GM06990 (cell line): ENCODE measurements at regions not wholly inside any gene's neighbourhood (a gene's known extent, or its start where the extent isn't known, plus 50 kb on each side); places are given as distances from the start of the nearest gene placed in this dataset.

ENCODE experiments used
- DNase-seq: peaks from one replicate; pipeline ENCODE4 v3.0.0-alpha.2; 2011; ENCODE audit not compliant: insufficient read length; ENCODE audit errors: extremely low read depth
- H3K27me3 ChIP-seq: replicated peaks from 2 replicates; pipeline ENCODE4 v1.6.0; 2011; ENCODE audit warnings: low read length; ENCODE audit not compliant: control insufficient read depth, insufficient read depth
- H3K36me3 ChIP-seq: 2 replicates; pipeline ENCODE4 v1.5.1; 2011; ENCODE audit warnings: low read length; ENCODE audit not compliant: control insufficient read depth, insufficient read depth
- H3K4me3 ChIP-seq: replicated peaks from 2 replicates; pipeline ENCODE4 v1.5.1; 2011; ENCODE audit warnings: low read depth, mild to moderate bottlenecking, control low read depth, low read length
- CTCF ChIP-seq: IDR thresholded peaks from 2 replicates; pipeline ENCODE4 v1.5.1; 2011; ENCODE audit warnings: low read length, control low read depth, mild to moderate bottlenecking, inconsistent platforms; ENCODE audit not compliant: insufficient read depth, poor library complexity, severe bottlenecking

GRCh38 chr10:42491801-42492200 lies 146.6 kb downstream of the ZNF33B start:
- no peaks in the 10 kb centered on the region for H3K27me3 ChIP-seq
- TF ChIP-seq CTCF = no peak
- no peak overlapping the region for H3K4me3 ChIP-seq
- no peak for DNase-seq
- H3K36me3 ChIP-seq = no peaks in the 10 kb centered on the region

GRCh38 chr10:42491001-42491592 lies 147.3 kb downstream of the ZNF33B start:
- Histone ChIP-seq H3K27me3 (no peaks in the 10 kb centered on the region), H3K36me3 (no peaks in the 10 kb centered on the region)
- no peak for DNase-seq

GRCh38 chr10:42490368-42490767 lies 148.0 kb downstream of the ZNF33B start:
- H3K27me3 ChIP-seq = no peaks in the 10 kb centered on the region
- TF ChIP-seq CTCF = no peak
- no peak overlapping the region for H3K4me3 ChIP-seq
- DNase-seq = no peak
- H3K36me3 ChIP-seq = no peaks in the 10 kb centered on the region

More at GRCh38 chr10:42491001-42491592, 147.3 kb downstream of the ZNF33B start:
- TF ChIP-seq CTCF = no peak
- no peak overlapping the region for H3K4me3 ChIP-seq

DNA sequence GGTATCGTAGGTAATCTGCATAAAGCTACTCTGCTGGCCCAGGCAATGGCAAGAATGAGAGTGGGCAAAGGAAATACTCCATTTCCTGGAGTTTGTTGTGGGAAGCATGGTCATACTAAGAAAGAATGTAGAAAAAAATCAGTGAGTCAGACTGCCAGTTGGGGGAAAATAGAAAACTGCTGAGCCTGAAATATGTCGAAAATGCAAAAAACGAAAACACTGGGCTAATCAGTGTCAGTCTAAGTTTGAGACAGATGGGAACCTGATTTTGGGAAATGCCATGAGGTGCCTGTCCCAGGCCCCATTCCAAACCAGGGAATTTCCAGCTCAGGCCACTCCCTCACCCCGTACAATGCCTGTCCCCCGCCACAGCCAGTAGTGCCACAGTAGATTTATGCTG lies 150.0 kb downstream of the ZNF33B start:
- no peak for TF ChIP-seq CTCF
- H3K4me3 ChIP-seq = no peak overlapping the region
- no peak for DNase-seq
- H3K36me3 ChIP-seq = no peaks in the 10 kb centered on the region
- H3K27me3 ChIP-seq = no peaks in the 10 kb centered on the region

- Histone ChIP-seq H3K36me3 (no peaks in the 10 kb centered on the region), H3K4me3 (no peak overlapping the region), H3K27me3 (no peaks in the 10 kb centered on the region)
- no peak for TF ChIP-seq CTCF
- no peak for DNase-seq
Observed at GRCh38 chr10:42482411-42482810, 156.0 kb downstream of the ZNF33B start.

DNA sequence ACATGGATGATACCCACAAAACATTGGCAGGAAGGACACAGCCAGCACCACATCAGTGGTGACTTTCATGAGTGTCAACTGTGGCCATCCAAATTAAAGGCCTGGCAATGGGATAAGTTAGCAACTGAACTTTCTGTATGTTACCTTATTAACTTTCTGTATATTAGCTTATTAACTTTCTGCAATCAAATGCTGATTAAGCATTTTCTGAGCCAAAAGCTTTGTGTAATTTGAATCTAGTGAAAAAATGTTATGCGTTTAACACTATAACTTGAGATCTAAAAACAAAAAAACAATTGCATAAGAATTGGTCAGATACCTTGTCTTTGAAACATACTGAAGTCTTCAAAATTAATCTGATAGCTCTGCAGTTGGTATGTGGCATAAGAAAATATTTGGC lies 159.3 kb downstream of the ZNF33B start:
- no peaks in the 10 kb centered on the region for H3K27me3 ChIP-seq
- H3K4me3 ChIP-seq = no peak overlapping the region
- H3K36me3 ChIP-seq = no peaks in the 10 kb centered on the region
- DNase-seq = no peak
- TF ChIP-seq CTCF = no peak
